Mammary epithelial cell (primary cell): ENCODE measurements at regions not wholly inside any gene's neighbourhood (a gene's known extent, or its start where the extent isn't known, plus 50 kb on each side); places are given as distances from the start of the nearest gene placed in this dataset.

Source experiments
- CTCF ChIP-seq, 2 donors: IDR thresholded peaks in 1 of 2; conservative IDR thresholded peaks in 1 of 2; 2 replicates each; pipeline ENCODE4 v1.5.1; 2011 to 2012; ENCODE audit warnings: inconsistent platforms in 2 of 2, low read length in 2 of 2, mild to moderate bottlenecking in 2 of 2, control low read depth in 1 of 2, low read depth in 1 of 2; ENCODE audit not compliant: insufficient read depth in 1 of 2; ENCODE audit errors: extremely low read depth in 1 of 2
- EZH2 ChIP-seq: IDR thresholded peaks from 2 replicates; pipeline ENCODE4 v1.6.1; 2012; ENCODE audit warnings: low read length, inconsistent platforms, borderline replicate concordance

- TF ChIP-seq CTCF (conservative IDR thresholded peaks at IDR 0.05 in 1 of 2, IDR thresholded peaks at IDR 0.05 in 1 of 2; ENCODE audit: extremely low read depth in 1 of 2, insufficient read depth in 1 of 2, low read depth in 1 of 2, low read length in 2 of 2): no peak
- no peak for TF ChIP-seq EZH2
Measured at GRCh38 chr13:19252381-19252780, 70.8 kb upstream of the TUBA3C start.
